Calu3 (cell line): ENCODE measurements at regions not wholly inside any gene's neighbourhood (a gene's known extent, or its start where the extent isn't known, plus 50 kb on each side); places are given as distances from the start of the nearest gene placed in this dataset.

Experiments
- BruUV-seq: library from RNA; stranded (reverse); fragments of 400-500 nt; replicated peaks from 2 replicates; lab custom pipeline; 2021; lab: Mats Ljungman, UMichigan
- CTCF ChIA-PET: fragments of 300-600 bp; sonication (Branson Sonifier 250); formaldehyde crosslinking; loops from one replicate; lab custom pipeline; 2022; ENCODE audit warnings: antibody characterized with exemption; lab: Charles Lee
- DNase-seq: peaks from one replicate; pipeline ENCODE4 v3.0.0; 2022
- H3K27ac Mint-ChIP-seq: one replicate; pipeline ENCODE4 v1.8.0; 2022; ENCODE audit warnings: mixed read lengths; ENCODE audit not compliant: unreplicated experiment
- H3K27me3 Mint-ChIP-seq: one replicate; pipeline ENCODE4 v1.8.0; 2022; ENCODE audit warnings: mixed read lengths; ENCODE audit not compliant: unreplicated experiment
- H3K36me3 Mint-ChIP-seq: one replicate; pipeline ENCODE4 v1.8.0; 2022; ENCODE audit warnings: mild to moderate bottlenecking, moderate library complexity, mixed read lengths; ENCODE audit not compliant: insufficient read depth, unreplicated experiment
- H3K4me1 Mint-ChIP-seq: one replicate; pipeline ENCODE4 v1.8.0; 2022; ENCODE audit warnings: mild to moderate bottlenecking, low read depth, mixed read lengths; ENCODE audit not compliant: unreplicated experiment
- H3K4me3 Mint-ChIP-seq: one replicate; pipeline ENCODE4 v1.8.0; 2022; ENCODE audit warnings: mild to moderate bottlenecking, low read depth, moderate library complexity, mixed read lengths; ENCODE audit not compliant: unreplicated experiment
- H3K9me3 Mint-ChIP-seq: one replicate; pipeline ENCODE4 v1.8.0; 2022; ENCODE audit warnings: low read depth, mixed read lengths; ENCODE audit not compliant: unreplicated experiment
- intact Hi-C: fragments of 100-400 bp; cut with micrococcal nuclease; formaldehyde crosslinking; loops from one replicate; pipeline ENCODE4 v1.10.0; 2022; ENCODE audit not compliant: unreplicated experiment
- TF ChIP-seq, protein P1 (sequence below): fragments of 200-600 bp; IDR thresholded peaks from one replicate; pipeline ENCODE4 v1.8.0; 2022; ENCODE audit warnings: antibody characterized with exemption; ENCODE audit not compliant: unreplicated experiment

DNA sequence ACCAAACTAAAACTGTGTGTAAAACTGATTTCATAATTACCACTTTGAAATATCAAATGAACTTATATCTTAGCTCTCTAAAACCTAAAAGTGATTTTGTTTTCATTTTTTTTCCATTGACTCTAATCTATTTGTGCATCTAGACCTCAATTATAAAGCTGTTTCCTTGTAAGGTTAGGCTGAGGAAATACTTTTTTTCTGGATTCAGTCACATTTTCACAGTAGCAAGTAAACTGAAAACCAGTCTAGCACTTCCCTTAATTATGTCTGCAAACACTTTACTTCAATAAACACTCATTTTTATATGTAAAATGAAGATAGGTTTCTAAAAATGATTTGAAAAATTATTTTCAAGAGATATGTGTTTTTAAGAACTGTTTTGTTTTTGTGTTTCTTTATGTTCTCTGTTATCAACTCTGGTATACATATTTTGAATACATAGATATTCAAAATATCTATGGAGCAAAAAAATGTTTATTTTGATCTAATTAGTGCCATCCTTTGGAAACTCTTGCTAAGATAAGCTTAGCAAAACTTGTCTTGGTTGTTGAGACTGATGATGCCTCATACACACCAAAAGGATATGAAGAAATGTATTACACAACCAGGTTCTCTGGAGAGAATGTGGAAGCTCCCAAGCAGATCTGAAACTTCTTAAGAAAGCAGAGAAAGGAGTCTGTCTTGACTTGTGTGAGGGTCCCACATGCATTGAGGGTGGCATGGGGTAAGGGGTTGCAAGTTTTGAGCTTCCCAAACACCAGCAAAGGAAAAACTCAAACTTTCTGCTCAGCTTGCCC, 1887.4 kb downstream of the PCDH9 start:
- TF ChIP-seq, protein P1, sequence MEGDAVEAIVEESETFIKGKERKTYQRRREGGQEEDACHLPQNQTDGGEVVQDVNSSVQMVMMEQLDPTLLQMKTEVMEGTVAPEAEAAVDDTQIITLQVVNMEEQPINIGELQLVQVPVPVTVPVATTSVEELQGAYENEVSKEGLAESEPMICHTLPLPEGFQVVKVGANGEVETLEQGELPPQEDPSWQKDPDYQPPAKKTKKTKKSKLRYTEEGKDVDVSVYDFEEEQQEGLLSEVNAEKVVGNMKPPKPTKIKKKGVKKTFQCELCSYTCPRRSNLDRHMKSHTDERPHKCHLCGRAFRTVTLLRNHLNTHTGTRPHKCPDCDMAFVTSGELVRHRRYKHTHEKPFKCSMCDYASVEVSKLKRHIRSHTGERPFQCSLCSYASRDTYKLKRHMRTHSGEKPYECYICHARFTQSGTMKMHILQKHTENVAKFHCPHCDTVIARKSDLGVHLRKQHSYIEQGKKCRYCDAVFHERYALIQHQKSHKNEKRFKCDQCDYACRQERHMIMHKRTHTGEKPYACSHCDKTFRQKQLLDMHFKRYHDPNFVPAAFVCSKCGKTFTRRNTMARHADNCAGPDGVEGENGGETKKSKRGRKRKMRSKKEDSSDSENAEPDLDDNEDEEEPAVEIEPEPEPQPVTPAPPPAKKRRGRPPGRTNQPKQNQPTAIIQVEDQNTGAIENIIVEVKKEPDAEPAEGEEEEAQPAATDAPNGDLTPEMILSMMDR, result no peak
- H3K4me1 Mint-ChIP-seq, result no peaks in the 10 kb centered on the region
- no TSS peak for BruUV-seq
- H3K27me3 Mint-ChIP-seq, result no peaks in the 10 kb centered on the region
- DNase-seq, result no peak
- H3K9me3 Mint-ChIP-seq, result no peaks in the 10 kb centered on the region
- intact Hi-C loops, result no loop called here
- H3K36me3 Mint-ChIP-seq, result no peaks in the 10 kb centered on the region
- no peak overlapping the region for H3K27ac Mint-ChIP-seq
- CTCF ChIA-PET, result no interaction called here
- no peak overlapping the region for H3K4me3 Mint-ChIP-seq

DNA sequence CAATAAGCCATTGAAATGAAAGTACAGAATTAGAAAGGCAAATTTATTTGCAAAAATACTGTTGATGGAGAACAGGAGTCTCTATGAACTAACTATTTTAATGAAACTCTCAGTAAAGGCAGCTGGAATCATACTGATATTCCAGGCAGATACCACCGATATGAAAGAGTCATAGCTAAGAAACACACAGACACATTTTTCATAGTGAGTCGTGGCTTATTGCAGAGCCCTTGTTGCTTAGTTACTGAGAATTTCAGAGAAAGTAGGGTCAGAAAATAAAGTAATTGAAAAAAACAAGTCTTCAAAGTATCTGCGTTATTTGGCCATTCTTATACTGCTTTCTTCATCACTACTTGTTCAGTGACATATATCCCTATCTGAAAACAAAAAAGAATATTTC, 1890.9 kb downstream of the PCDH9 start:
- DNase-seq, result no peak
- CTCF ChIA-PET, result no interaction called here
- Mint-ChIP-seq H3K36me3 (no peaks in the 10 kb centered on the region), H3K4me1 (no peaks in the 10 kb centered on the region), H3K27me3 (no peaks in the 10 kb centered on the region), H3K9me3 (no peaks in the 10 kb centered on the region), H3K4me3 (no peak overlapping the region), H3K27ac (no peak overlapping the region)
- TF ChIP-seq, protein P1, result no peak
- intact Hi-C loops, result no loop called here
- no TSS peak for BruUV-seq

DNA sequence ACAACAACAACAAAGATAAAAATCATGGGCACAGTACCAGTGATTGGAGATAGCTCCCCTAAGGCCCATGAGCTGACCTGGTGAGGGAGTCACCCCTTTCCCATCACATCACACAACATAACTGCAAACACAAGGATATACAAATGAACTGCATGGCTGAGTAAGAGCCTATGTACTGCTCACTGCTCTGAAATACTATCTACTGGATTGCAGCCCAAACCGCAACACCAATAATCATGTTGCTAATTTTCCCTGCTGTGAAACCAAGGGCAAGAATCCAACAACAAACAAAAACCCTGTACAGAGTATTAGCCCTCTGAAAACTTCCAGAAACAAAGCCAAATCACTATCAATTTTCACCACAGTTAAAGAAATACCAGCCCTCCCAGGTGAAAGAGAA, 1893.2 kb downstream of the PCDH9 start:
- DNase-seq, result no peak
- TF ChIP-seq, protein P1, result no peak
- H3K9me3 Mint-ChIP-seq, result peaks cover 5% of the 10 kb centered on the region
- no peaks in the 10 kb centered on the region for H3K36me3 Mint-ChIP-seq
- CTCF ChIA-PET, result no interaction called here
- H3K27me3 Mint-ChIP-seq, result no peaks in the 10 kb centered on the region
- no peak overlapping the region for H3K27ac Mint-ChIP-seq
- intact Hi-C loops, result no loop called here
- H3K4me3 Mint-ChIP-seq, result no peak overlapping the region
- no TSS peak for BruUV-seq
- H3K4me1 Mint-ChIP-seq, result no peaks in the 10 kb centered on the region

DNA sequence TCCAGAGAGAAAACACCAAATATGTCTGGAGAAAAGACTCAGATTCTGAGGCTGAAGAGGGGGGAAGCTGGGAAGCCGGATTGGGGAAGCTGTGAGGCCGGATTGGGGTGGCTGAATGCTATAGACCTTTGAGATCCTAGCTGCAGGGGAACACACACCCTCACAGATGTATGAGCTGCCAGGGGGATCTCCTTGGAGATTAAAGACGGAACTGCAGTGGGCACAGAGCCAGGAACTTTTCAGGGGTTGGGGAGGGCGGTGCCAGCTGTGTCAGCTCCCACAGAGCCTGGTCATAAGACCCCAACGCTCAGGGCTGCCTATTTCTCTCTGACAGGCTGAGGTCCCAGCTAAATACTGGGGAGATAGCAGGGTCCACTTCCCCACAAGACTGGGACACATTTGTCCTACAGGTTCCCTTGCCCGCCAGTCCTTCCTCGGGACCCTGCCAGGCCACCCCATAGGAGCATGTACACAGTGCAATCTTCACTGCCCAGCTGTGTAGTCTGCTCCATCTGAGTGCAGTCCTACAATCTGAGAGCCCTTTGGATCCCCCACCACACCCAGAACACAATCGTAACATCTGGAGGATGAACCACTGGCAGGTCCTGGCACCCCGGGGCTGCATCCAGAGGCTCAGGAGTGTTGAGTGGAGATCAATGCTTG, 1893.9 kb downstream of the PCDH9 start:
- TF ChIP-seq, protein P1, result no peak
- no peaks in the 10 kb centered on the region for H3K27me3 Mint-ChIP-seq
- H3K4me1 Mint-ChIP-seq, result no peaks in the 10 kb centered on the region
- no peaks in the 10 kb centered on the region for H3K36me3 Mint-ChIP-seq
- intact Hi-C loops, result no loop called here
- no peak for DNase-seq
- H3K9me3 Mint-ChIP-seq, result peaks cover 5% of the 10 kb centered on the region
- H3K4me3 Mint-ChIP-seq, result no peak overlapping the region
- no peak overlapping the region for H3K27ac Mint-ChIP-seq
- CTCF ChIA-PET, result no interaction called here
- BruUV-seq, result no TSS peak
